Ovary (tissue), 3 donors: ENCODE measurements at regions not wholly inside any gene's neighbourhood (a gene's known extent, or its start where the extent isn't known, plus 50 kb on each side); places are given as distances from the start of the nearest gene placed in this dataset.

Experiments
- CTCF ChIP-seq, 3 donors: fragments of 450-650 bp in 2 of 3; fragments of 200-600 bp in 1 of 3; IDR thresholded peaks; one replicate each; pipeline versions ENCODE4 v1.5.1 to v1.8.0; 2016 to 2022; ENCODE audit warnings: antibody characterized with exemption in 3 of 3, mild to moderate bottlenecking in 1 of 3
- EP300 ChIP-seq: sonication (generic); formaldehyde crosslinking; IDR thresholded peaks from one replicate; pipeline ENCODE4 v1.6.1; 2017; ENCODE audit warnings: antibody characterized with exemption
- POLR2A ChIP-seq: fragments of 450-650 bp; IDR thresholded peaks from one replicate; pipeline ENCODE4 v1.6.1; 2017; ENCODE audit warnings: antibody characterized with exemption, mild to moderate bottlenecking, moderate library complexity
- donor health status: DM: no; HTN: no; CAD: no.

DNA sequence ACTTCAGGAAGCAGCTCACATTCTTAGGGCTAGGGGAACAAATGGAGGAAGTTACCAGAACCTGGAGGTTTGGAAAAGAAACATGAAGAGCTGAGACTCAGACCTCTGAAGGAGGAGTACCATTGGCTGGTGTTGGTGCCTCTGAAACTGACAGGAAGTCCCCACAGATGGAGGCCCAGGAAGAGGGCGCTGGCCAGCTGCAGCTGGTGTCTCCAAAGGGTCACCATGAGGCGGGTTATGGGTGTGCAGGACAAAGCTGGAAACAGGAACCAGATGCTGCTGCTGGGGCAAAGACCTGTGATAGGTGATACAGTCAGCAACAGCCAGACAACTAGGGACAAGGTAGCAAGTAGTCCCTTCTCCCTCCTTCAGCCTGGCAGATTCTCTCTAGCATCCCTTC lies 136.5 kb upstream of the SERPINE2 start:
- no peak for TF ChIP-seq POLR2A
- TF ChIP-seq CTCF (IDR thresholded peaks at IDR 0.05) = no peak
- no peak for TF ChIP-seq EP300
